ENCODE measurements at regions not wholly inside any gene's neighbourhood (a gene's known extent, or its start where the extent isn't known, plus 50 kb on each side); places are given as distances from the start of the nearest gene placed in this dataset.

DNA sequence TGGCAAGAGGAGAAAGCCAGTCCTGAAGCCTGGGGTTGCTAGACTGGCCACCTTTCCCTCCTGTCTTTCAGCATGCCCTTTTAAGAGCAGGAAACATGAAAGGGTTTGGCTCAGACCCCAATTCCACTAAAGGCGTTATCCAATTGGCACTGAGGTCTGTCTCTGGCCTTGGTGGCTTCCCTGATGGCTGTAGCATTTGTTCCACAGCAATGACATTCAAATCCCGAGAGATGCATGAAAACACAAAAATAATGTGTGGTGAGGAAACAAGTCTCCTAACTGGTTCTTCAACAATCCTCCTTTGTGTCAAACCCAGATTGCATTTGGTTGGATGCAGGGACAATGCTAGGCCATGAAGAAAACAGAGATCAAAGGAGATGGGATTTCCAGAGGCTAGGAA, 56.5 kb upstream of the ADTRP start:
- no peak for DNase-seq (ENCODE audit: low read depth)
- TF ChIP-seq, protein P1, sequence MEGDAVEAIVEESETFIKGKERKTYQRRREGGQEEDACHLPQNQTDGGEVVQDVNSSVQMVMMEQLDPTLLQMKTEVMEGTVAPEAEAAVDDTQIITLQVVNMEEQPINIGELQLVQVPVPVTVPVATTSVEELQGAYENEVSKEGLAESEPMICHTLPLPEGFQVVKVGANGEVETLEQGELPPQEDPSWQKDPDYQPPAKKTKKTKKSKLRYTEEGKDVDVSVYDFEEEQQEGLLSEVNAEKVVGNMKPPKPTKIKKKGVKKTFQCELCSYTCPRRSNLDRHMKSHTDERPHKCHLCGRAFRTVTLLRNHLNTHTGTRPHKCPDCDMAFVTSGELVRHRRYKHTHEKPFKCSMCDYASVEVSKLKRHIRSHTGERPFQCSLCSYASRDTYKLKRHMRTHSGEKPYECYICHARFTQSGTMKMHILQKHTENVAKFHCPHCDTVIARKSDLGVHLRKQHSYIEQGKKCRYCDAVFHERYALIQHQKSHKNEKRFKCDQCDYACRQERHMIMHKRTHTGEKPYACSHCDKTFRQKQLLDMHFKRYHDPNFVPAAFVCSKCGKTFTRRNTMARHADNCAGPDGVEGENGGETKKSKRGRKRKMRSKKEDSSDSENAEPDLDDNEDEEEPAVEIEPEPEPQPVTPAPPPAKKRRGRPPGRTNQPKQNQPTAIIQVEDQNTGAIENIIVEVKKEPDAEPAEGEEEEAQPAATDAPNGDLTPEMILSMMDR (IDR thresholded peaks at IDR 0.05; ENCODE audit: insufficient read depth, low read length): no peak
- no peak overlapping the region for H3K4me3 ChIP-seq (ENCODE audit: low read depth, low read length)

GRCh38 chr6:11833626-11834592, 55.3 kb upstream of the ADTRP start:
- H3K4me3 ChIP-seq (ENCODE audit: low read depth, low read length): no peak overlapping the region
- TF ChIP-seq, protein P1 (IDR thresholded peaks at IDR 0.05; ENCODE audit: insufficient read depth, low read length): no peak
- no peak for DNase-seq (ENCODE audit: low read depth)

- DNase-seq (ENCODE audit: low read depth): no peak
- TF ChIP-seq, protein P1 (IDR thresholded peaks at IDR 0.05; ENCODE audit: insufficient read depth, low read length): no peak
- no peak overlapping the region for H3K4me3 ChIP-seq (ENCODE audit: low read depth, low read length)
Measured at GRCh38 chr6:11831653-11832052, 53.0 kb upstream of the ADTRP start.

GRCh38 chr6:11830520-11830919, 51.9 kb upstream of the ADTRP start:
- TF ChIP-seq, protein P1 (IDR thresholded peaks at IDR 0.05; ENCODE audit: insufficient read depth, low read length): no peak
- no peak for DNase-seq (ENCODE audit: low read depth)
- H3K4me3 ChIP-seq (ENCODE audit: low read depth, low read length): no peak overlapping the region

- TF ChIP-seq, protein P1 (IDR thresholded peaks at IDR 0.05; ENCODE audit: insufficient read depth, low read length): no peak
- DNase-seq (ENCODE audit: low read depth): no peak
- H3K4me3 ChIP-seq (ENCODE audit: low read depth, low read length): no peak overlapping the region
Measured at GRCh38 chr6:11830105-11830504, 51.5 kb upstream of the ADTRP start.

DNA sequence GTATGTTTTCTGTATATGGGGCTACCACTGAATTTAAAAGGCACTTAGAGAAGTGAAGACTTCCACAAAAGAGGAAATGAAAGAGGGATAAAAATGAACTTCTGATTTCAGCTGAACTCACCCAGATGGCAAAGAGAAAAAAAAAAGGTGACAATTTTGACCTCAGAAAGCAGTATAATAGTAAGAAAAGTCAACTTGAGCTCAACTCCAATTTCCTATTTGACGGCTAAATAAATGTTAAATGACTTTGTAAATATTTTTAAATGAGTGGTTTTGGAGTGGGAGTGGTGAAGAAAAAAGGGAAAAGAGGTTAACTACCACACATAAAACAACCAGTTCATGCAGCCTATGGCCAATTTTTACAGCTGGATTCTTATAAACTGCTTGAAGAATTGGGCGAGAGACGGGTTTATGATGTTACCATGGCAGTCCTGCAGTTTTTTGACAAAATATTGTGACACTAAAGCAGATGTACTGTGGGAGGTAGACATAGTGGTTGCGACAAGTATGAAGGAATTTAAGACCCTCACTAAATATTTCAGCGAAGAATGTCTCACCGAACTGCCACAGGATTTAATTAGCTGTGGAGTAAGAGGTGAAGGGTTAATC, 49.8 kb upstream of the ADTRP start:
- TF ChIP-seq, protein P1 (IDR thresholded peaks at IDR 0.05; ENCODE audit: insufficient read depth, low read length): no peak
- no peak for DNase-seq (ENCODE audit: low read depth)
- no peak overlapping the region for H3K4me3 ChIP-seq (ENCODE audit: low read depth, low read length)

All from fibroblast of the aortic adventitia (primary cell).